ENCODE measurements at regions not wholly inside any gene's neighbourhood (a gene's known extent, or its start where the extent isn't known, plus 50 kb on each side); places are given as distances from the start of the nearest gene placed in this dataset.

- no peak for TF ChIP-seq CTCF (IDR thresholded peaks at IDR 0.05)
- TF ChIP-seq POLR2AphosphoS5 (IDR thresholded peaks at IDR 0.05), result no peak
Observed at GRCh38 chr7:96638669-96639068, 71.0 kb downstream of the SEM1 start.

Data from sigmoid colon (tissue), 4 donors.